ENCODE measurements at regions not wholly inside any gene's neighbourhood (a gene's known extent, or its start where the extent isn't known, plus 50 kb on each side); places are given as distances from the start of the nearest gene placed in this dataset.

GRCh38 chr11:70650075-70650909 lies 252.0 kb downstream of the CTTN start:
- DNase-seq (ENCODE audit: low spot score): peak; percentile 81

GRCh38 chr11:70651031-70651430 lies 252.7 kb downstream of the CTTN start:
- DNase-seq (ENCODE audit: low spot score): no peak

- no peak for DNase-seq (ENCODE audit: low spot score)
Measured at GRCh38 chr11:70654016-70654415, 255.7 kb downstream of the CTTN start.

GRCh38 chr11:70655816-70656215 lies 257.5 kb downstream of the CTTN start:
- DNase-seq (ENCODE audit: low spot score): no peak

- no peak for DNase-seq (ENCODE audit: low spot score)
Measured at GRCh38 chr11:70656252-70656651, 257.9 kb downstream of the CTTN start.

- no peak for DNase-seq (ENCODE audit: low spot score)
Measured at GRCh38 chr11:70660059-70660888, 261.9 kb downstream of the CTTN start.

- DNase-seq (ENCODE audit: low spot score): no peak
Measured at GRCh38 chr11:70660889-70661197, 262.5 kb downstream of the CTTN start.

- no peak for DNase-seq (ENCODE audit: low spot score)
Measured at GRCh38 chr11:70661761-70662501, 263.6 kb downstream of the CTTN start.

GRCh38 chr11:70662691-70663098 lies 264.4 kb downstream of the CTTN start:
- DNase-seq (ENCODE audit: low spot score): no peak

- DNase-seq (ENCODE audit: low spot score): no peak
Measured at GRCh38 chr11:70663815-70664214, 265.5 kb downstream of the CTTN start.

- no peak for DNase-seq (ENCODE audit: low spot score)
Measured at GRCh38 chr11:70666311-70666710, 268.0 kb downstream of the CTTN start.

- DNase-seq (ENCODE audit: low spot score): no peak
Measured at GRCh38 chr11:70667767-70668166, 269.4 kb downstream of the CTTN start.

GRCh38 chr11:70668204-70669202 lies 270.2 kb downstream of the CTTN start:
- DNase-seq (ENCODE audit: low spot score): peak; percentile 20

GRCh38 chr11:70669281-70669680 lies 271.0 kb downstream of the CTTN start:
- DNase-seq (ENCODE audit: low spot score): no peak

- no peak for DNase-seq (ENCODE audit: low spot score)
Measured at GRCh38 chr11:70669871-70670675, 271.7 kb downstream of the CTTN start.

- no peak for DNase-seq (ENCODE audit: low spot score)
Measured at GRCh38 chr11:70670676-70671034, 272.3 kb downstream of the CTTN start.

- DNase-seq (ENCODE audit: low spot score): no peak
Measured at GRCh38 chr11:70671083-70671482, 272.8 kb downstream of the CTTN start.

- no peak for DNase-seq (ENCODE audit: low spot score)
Measured at GRCh38 chr11:70671611-70672010, 273.3 kb downstream of the CTTN start.

GRCh38 chr11:70672991-70673653 lies 274.8 kb downstream of the CTTN start:
- DNase-seq (ENCODE audit: low spot score): no peak

GRCh38 chr11:70674605-70675004 lies 276.3 kb downstream of the CTTN start:
- DNase-seq (ENCODE audit: low spot score): no peak

Data from mucosa of gallbladder (tissue), 1 donor.